Panc1 (cell line): ENCODE measurements at regions not wholly inside any gene's neighbourhood (a gene's known extent, or its start where the extent isn't known, plus 50 kb on each side); places are given as distances from the start of the nearest gene placed in this dataset.

ENCODE experiments used
- ATAC-seq: fragments of 200-7000 bp; cut with Tn5 transposase; 2 replicates; pipeline ENCODE4 v1.9.1; 2020; ENCODE audit warnings: mild to moderate bottlenecking, moderate library complexity
- BruUV-seq: library from RNA; stranded (reverse); fragments of 400-500 nt; replicated peaks from 2 replicates; lab custom pipeline; 2021; lab: Mats Ljungman, UMichigan
- CTCF ChIA-PET: fragments of 300-600 bp; sonication (Branson Sonifier 250); formaldehyde crosslinking; loops from one replicate; lab custom pipeline; 2022; ENCODE audit warnings: antibody characterized with exemption; lab: Charles Lee
- POLR2A ChIA-PET: fragments of 300-600 bp; sonication (Branson Sonifier 250); formaldehyde crosslinking; loops from one replicate; lab custom pipeline; 2022; ENCODE audit warnings: antibody characterized with exemption; lab: Charles Lee
- DNase-seq: peaks from one replicate; pipeline ENCODE4 v3.0.0-alpha.2; 2010; ENCODE audit warnings: low read depth, low spot score
- H3K27ac ChIP-seq: 2 replicates; pipeline ENCODE4 v1.5.1; 2011; ENCODE audit warnings: mild to moderate bottlenecking, low read length, inconsistent platforms
- H3K27me3 ChIP-seq: fragments of 200-500 bp; sonication (Bioruptor generic); 2 replicates; pipeline ENCODE4 v1.6.0; 2014; ENCODE audit warnings: low read length, inconsistent platforms; ENCODE audit not compliant: control insufficient read depth, insufficient read depth
- H3K36me3 ChIP-seq: fragments of 200-500 bp; sonication (Bioruptor generic); 2 replicates; pipeline ENCODE4 v1.5.1; 2014; ENCODE audit warnings: inconsistent platforms, mild to moderate bottlenecking, low read length, moderate library complexity; ENCODE audit not compliant: control insufficient read depth, insufficient read depth
- H3K4me1 ChIP-seq: 2 replicates; pipeline ENCODE4 v1.5.1; 2011; ENCODE audit warnings: inconsistent platforms, mild to moderate bottlenecking, low read length, moderate library complexity; ENCODE audit not compliant: control insufficient read depth, insufficient read depth
- H3K4me3 ChIP-seq, 2 experiments: 2 replicates each; pipeline ENCODE4 v1.5.1; 2011 to 2012; ENCODE audit warnings: low read depth in 2 of 2, low read length in 2 of 2, mild to moderate bottlenecking in 2 of 2, inconsistent platforms in 1 of 2, moderate library complexity in 1 of 2
- H3K9me3 ChIP-seq: fragments of 200-500 bp; sonication (Bioruptor generic); 2 replicates; pipeline ENCODE4 v1.5.1; 2014; ENCODE audit warnings: low read depth, mild to moderate bottlenecking, inconsistent platforms, low read length, moderate library complexity; ENCODE audit not compliant: control insufficient read depth, insufficient read depth
- CTCF ChIP-seq: fragments of 450-650 bp; IDR thresholded peaks from 2 replicates; pipeline ENCODE4 v1.5.1; 2017; ENCODE audit warnings: mild to moderate bottlenecking
- POLR2AphosphoS5 ChIP-seq: IDR thresholded peaks from 2 replicates; pipeline ENCODE4 v1.6.1; 2012; ENCODE audit warnings: mild to moderate bottlenecking, low read depth, low read length, moderate library complexity
- REST ChIP-seq, 2 experiments: IDR thresholded peaks; 2 replicates each; pipeline ENCODE4 v1.6.1; 2011 to 2012; ENCODE audit warnings: low read depth in 2 of 2, control low read depth in 1 of 2, low read length in 1 of 2, mild to moderate bottlenecking in 1 of 2, moderate library complexity in 1 of 2; ENCODE audit not compliant: insufficient read depth in 1 of 2
- SIN3A ChIP-seq: IDR thresholded peaks from 2 replicates; pipeline ENCODE4 v1.6.1; 2012; ENCODE audit warnings: low read depth, mild to moderate bottlenecking, low read length, moderate library complexity, borderline replicate concordance; ENCODE audit not compliant: insufficient read depth
- TCF7L2 ChIP-seq: IDR thresholded peaks from 2 replicates; pipeline ENCODE4 v1.6.1; 2011; ENCODE audit warnings: mild to moderate bottlenecking, low read depth, low read length, inconsistent platforms
- in situ Hi-C: cut with HindIII; loops from 2 replicates; pipeline ENCODE4 v1.10.0; 2016; ENCODE audit warnings: low sequenced_read_pairs, low pct_unique_long_range_greater_than_20kb
- intact Hi-C: fragments of 100-400 bp; cut with micrococcal nuclease; formaldehyde crosslinking; loops from one replicate; pipeline ENCODE4 v1.10.0; 2022; ENCODE audit not compliant: unreplicated experiment

GRCh38 chr3:161851941-161852566 is 355.4 kb downstream of the OTOL1 start:
- Histone ChIP-seq H3K4me3 (no peak overlapping the region), H3K9me3 (no peaks in the 10 kb centered on the region), H3K36me3 (no peaks in the 10 kb centered on the region), H3K27ac (no peak overlapping the region), H3K27me3 (no peaks in the 10 kb centered on the region), H3K4me1 (no peaks in the 10 kb centered on the region)
- ChIA-PET CTCF (interaction anchor here (0.6 kb wide), 1 partner anchor 13 kb away, joined by 3 read pairs; no protein-coding TSS in a partner anchor), POLR2A (no interaction called here)
- no TSS peak for BruUV-seq
- ATAC-seq (peak; percentile 78; the same call in 1 of the 2 replicates), DNase-seq (peak; percentile 52)
- no peak for TF ChIP-seq REST (IDR thresholded peaks at IDR 0.05; ENCODE audit: insufficient read depth in 1 of 2, low read depth in 2 of 2, low read length in 1 of 2)
- peak; percentile 92 for TF ChIP-seq CTCF
- in situ Hi-C loops (no loop called here), intact Hi-C loops (loop anchor here (10.0 kb wide), 1 partner anchor 287 kb away; no protein-coding TSS in a partner anchor)

GRCh38 chr3:161852744-161853143 is 356.1 kb downstream of the OTOL1 start:
- TF ChIP-seq REST (IDR thresholded peaks at IDR 0.05; ENCODE audit: insufficient read depth in 1 of 2, low read depth in 2 of 2, low read length in 1 of 2), result no peak
- TF ChIP-seq TCF7L2, result no peak
- TF ChIP-seq SIN3A, result no peak
- no peak for TF ChIP-seq CTCF
- TF ChIP-seq POLR2AphosphoS5, result no peak
- no peak for ATAC-seq
- Histone ChIP-seq H3K4me3 (no peak overlapping the region), H3K27ac (no peak overlapping the region), H3K36me3 (no peaks in the 10 kb centered on the region), H3K4me1 (no peaks in the 10 kb centered on the region), H3K9me3 (no peaks in the 10 kb centered on the region), H3K27me3 (no peaks in the 10 kb centered on the region)
- BruUV-seq, result no TSS peak
- CTCF ChIA-PET, result interaction anchor here (0.6 kb wide), 1 partner anchor 12 kb away, joined by 3 read pairs; no protein-coding TSS in a partner anchor
- no peak for DNase-seq
- POLR2A ChIA-PET, result interaction anchor here (0.6 kb wide), 1 partner anchor 1536 kb away, joined by 3 read pairs; no protein-coding TSS in a partner anchor
- intact Hi-C loops, result loop anchor here (10.0 kb wide), 1 partner anchor 288 kb away; no protein-coding TSS in a partner anchor
- in situ Hi-C loops, result no loop called here
